ENCODE measurements at regions not wholly inside any gene's neighbourhood (a gene's known extent, or its start where the extent isn't known, plus 50 kb on each side); places are given as distances from the start of the nearest gene placed in this dataset.

- Histone ChIP-seq H3K27ac (ENCODE audit: extremely low read depth, low read depth, low read length) (no peak overlapping the region), H4K20me1 (replicated peaks; ENCODE audit: control insufficient read depth, insufficient read depth, low read length) (no peaks in the 10 kb centered on the region), H3K4me3 (no peak overlapping the region), H3K79me2 (ENCODE audit: control insufficient read depth, insufficient read depth, low read length) (no peaks in the 10 kb centered on the region), H3K36me3 (ENCODE audit: control insufficient read depth, insufficient read depth, low read length) (no peaks in the 10 kb centered on the region), H3K9me1 (ENCODE audit: control insufficient read depth, insufficient read depth, low read length) (no peaks in the 10 kb centered on the region), H3K9me3 (replicated peaks; ENCODE audit: control insufficient read depth, insufficient read depth, low read depth, low read length) (no peaks in the 10 kb centered on the region), H3K4me2 (ENCODE audit: insufficient read depth, low read length) (no peak overlapping the region), H3K4me1 (replicated peaks in 1 of 2; ENCODE audit: control insufficient read depth in 2 of 2, insufficient read depth in 2 of 2, low read length in 2 of 2) (no peaks in the 10 kb centered on the region), H3K27me3 (ENCODE audit: control insufficient read depth in 2 of 2, insufficient read depth in 2 of 2, low read length in 2 of 2) (no peaks in the 10 kb centered on the region), H3K9ac (ENCODE audit: insufficient read depth in 1 of 2, low read depth in 2 of 2, low read length in 2 of 2) (no peak overlapping the region), H2AFZ (ENCODE audit: low read depth, low read length) (no peak overlapping the region)
- intact Hi-C loops (cut with micrococcal nuclease) (no loop called here), in situ Hi-C loops (cut with MboI) (no loop called here)
- POLR2A ChIA-PET = no interaction called here
- FAIRE-seq (no peak), ATAC-seq (no peak), DNase-seq (ENCODE audit: extremely low read depth in 1 of 4, low spot score in 3 of 4) (no peak)
- BruUV-seq (replicated peaks) = no TSS peak
- TF ChIP-seq ZNF282 (CRISPR knock-in tag; IDR thresholded peaks at IDR 0.05) (no peak), KAT2B (IDR thresholded peaks at IDR 0.05; ENCODE audit: low read depth, low read length) (no peak), EHMT2 (IDR thresholded peaks at IDR 0.05) (no peak), ZFP36 (IDR thresholded peaks at IDR 0.05; ENCODE audit: low read depth, low read length, partially characterized antibody) (peak; percentile 52), SRSF7 (optimal IDR thresholded peaks at IDR 0.05; ENCODE audit: low read depth, low read length) (no peak)
- TF ChIP-seq, protein P1, sequence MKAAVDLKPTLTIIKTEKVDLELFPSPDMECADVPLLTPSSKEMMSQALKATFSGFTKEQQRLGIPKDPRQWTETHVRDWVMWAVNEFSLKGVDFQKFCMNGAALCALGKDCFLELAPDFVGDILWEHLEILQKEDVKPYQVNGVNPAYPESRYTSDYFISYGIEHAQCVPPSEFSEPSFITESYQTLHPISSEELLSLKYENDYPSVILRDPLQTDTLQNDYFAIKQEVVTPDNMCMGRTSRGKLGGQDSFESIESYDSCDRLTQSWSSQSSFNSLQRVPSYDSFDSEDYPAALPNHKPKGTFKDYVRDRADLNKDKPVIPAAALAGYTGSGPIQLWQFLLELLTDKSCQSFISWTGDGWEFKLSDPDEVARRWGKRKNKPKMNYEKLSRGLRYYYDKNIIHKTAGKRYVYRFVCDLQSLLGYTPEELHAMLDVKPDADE (conservative IDR thresholded peaks at IDR 0.05; ENCODE audit: control insufficient read depth, low read depth, low read length) = no peak
- CTCF ChIA-PET (ENCODE audit: low intra/inter-chr PET ratio) = no interaction called here
Observed at GRCh38 chr1:71339238-71339637, 258.4 kb upstream of the ZRANB2 start.

DNA sequence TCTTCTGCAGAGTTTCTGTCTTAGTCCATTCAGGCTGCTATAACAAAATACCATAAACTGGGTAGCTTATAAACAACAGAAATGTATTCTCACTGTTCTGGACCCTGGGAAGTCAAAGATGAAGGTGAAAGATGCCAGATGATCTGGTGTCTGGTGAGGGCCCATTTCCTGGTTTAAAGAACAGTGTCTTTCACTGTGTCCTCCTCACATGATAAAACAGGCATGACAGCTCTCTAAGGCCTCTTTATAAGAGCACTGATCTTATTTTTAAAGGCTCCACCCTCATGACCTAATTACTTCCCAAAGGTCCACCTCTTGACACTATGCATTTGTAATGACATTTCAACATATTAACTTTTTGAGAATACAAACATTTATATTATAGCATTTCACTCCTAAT, 250.2 kb upstream of the ZRANB2 start:
- intact Hi-C loops (cut with micrococcal nuclease) (no loop called here), in situ Hi-C loops (cut with MboI) (no loop called here)
- FAIRE-seq (no peak), ATAC-seq (no peak), DNase-seq (ENCODE audit: extremely low read depth in 1 of 4, low spot score in 3 of 4) (no peak)
- POLR2A ChIA-PET = interaction anchor here (0.9 kb wide), 1 partner anchor 29 kb away, joined by 3 read pairs; no protein-coding TSS in a partner anchor
- Histone ChIP-seq H3K9me1 (ENCODE audit: control insufficient read depth, insufficient read depth, low read length) (no peaks in the 10 kb centered on the region), H3K4me3 (no peak overlapping the region), H3K79me2 (ENCODE audit: control insufficient read depth, insufficient read depth, low read length) (no peaks in the 10 kb centered on the region), H3K4me1 (replicated peaks in 1 of 2; ENCODE audit: control insufficient read depth in 2 of 2, insufficient read depth in 2 of 2, low read length in 2 of 2) (no peaks in the 10 kb centered on the region), H4K20me1 (replicated peaks; ENCODE audit: control insufficient read depth, insufficient read depth, low read length) (no peaks in the 10 kb centered on the region), H3K9me3 (replicated peaks; ENCODE audit: control insufficient read depth, insufficient read depth, low read depth, low read length) (no peaks in the 10 kb centered on the region), H3K27ac (ENCODE audit: extremely low read depth, low read depth, low read length) (no peak overlapping the region), H3K4me2 (ENCODE audit: insufficient read depth, low read length) (no peak overlapping the region), H3K36me3 (ENCODE audit: control insufficient read depth, insufficient read depth, low read length) (no peaks in the 10 kb centered on the region), H3K9ac (ENCODE audit: insufficient read depth in 1 of 2, low read depth in 2 of 2, low read length in 2 of 2) (no peak overlapping the region), H3K27me3 (ENCODE audit: control insufficient read depth in 2 of 2, insufficient read depth in 2 of 2, low read length in 2 of 2) (no peaks in the 10 kb centered on the region), H2AFZ (ENCODE audit: low read depth, low read length) (no peak overlapping the region)
- BruUV-seq (replicated peaks) = no TSS peak
- CTCF ChIA-PET (ENCODE audit: low intra/inter-chr PET ratio) = no interaction called here
- TF ChIP-seq, protein P2, sequence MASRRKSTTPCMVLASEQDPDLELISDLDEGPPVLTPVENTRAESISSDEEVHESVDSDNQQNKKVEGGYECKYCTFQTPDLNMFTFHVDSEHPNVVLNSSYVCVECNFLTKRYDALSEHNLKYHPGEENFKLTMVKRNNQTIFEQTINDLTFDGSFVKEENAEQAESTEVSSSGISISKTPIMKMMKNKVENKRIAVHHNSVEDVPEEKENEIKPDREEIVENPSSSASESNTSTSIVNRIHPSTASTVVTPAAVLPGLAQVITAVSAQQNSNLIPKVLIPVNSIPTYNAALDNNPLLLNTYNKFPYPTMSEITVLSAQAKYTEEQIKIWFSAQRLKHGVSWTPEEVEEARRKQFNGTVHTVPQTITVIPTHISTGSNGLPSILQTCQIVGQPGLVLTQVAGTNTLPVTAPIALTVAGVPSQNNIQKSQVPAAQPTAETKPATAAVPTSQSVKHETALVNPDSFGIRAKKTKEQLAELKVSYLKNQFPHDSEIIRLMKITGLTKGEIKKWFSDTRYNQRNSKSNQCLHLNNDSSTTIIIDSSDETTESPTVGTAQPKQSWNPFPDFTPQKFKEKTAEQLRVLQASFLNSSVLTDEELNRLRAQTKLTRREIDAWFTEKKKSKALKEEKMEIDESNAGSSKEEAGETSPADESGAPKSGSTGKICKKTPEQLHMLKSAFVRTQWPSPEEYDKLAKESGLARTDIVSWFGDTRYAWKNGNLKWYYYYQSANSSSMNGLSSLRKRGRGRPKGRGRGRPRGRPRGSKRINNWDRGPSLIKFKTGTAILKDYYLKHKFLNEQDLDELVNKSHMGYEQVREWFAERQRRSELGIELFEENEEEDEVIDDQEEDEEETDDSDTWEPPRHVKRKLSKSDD (conservative IDR thresholded peaks at IDR 0.05; ENCODE audit: low read length) = no peak
- TF ChIP-seq MCM5 (IDR thresholded peaks at IDR 0.05; ENCODE audit: low read depth) = no peak
- no peak for TF ChIP-seq FOXK1 (CRISPR knock-in tag; IDR thresholded peaks at IDR 0.05; ENCODE audit: borderline replicate concordance)
- TF ChIP-seq PHF8 (IDR thresholded peaks at IDR 0.05; ENCODE audit: borderline replicate concordance, low read length) = no peak
- TF ChIP-seq NCOA6 (IDR thresholded peaks at IDR 0.05) = no peak
